ENCODE measurements at regions not wholly inside any gene's neighbourhood (a gene's known extent, or its start where the extent isn't known, plus 50 kb on each side); places are given as distances from the start of the nearest gene placed in this dataset.
"Not testable (repeated sequence)": the region's sequence is repeated elsewhere in the genome, so short reads cannot be mapped to it uniquely, and the experiment has no call there.

DNA sequence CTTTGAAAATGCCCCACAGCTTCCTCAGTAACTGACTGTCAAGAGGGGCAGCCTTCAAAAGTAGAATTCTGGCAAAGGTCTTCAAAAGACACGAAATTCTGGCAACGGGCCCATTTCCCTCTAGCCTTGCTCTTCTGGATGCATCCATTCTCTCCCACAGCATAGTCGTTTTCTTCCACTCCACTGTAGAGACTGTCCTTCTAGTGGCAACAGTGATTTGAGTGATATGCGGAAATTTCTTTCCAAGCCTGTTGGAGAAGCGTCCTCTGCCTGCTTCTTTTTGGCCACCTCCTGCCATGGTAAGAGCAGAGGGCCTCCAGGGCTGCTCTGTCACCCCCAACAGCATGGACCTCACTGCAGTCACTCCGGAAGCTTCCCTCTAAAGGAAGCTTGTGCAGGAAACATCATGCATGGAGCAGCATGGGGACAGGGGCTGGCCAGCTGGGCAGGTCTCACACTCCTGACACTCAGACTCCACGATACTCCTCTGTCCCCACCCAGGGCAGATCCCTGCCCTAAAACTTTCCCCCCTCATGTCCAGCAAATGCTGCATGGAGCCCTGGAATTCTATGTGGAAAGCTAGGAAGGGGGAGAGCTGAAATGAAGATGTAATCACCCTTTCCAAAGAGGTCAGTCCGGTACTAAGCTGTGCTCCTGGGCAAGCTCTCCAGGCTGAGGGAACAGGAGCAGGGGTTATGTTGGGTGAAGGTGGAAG is 1505.7 kb upstream of the TPTE start:
- Histone ChIP-seq H3K9me3 (peaks cover 0 to 22% (median 0%) of the 10 kb centered on the region in 12 donors), H3K27me3 (peaks cover 0 to 52% (median 17%) of the 10 kb centered on the region in 9 donors)
- DNase-seq; H3K4me1 ChIP-seq; H3K27ac ChIP-seq; H3K4me3 ChIP-seq; intact Hi-C loops (cut with DNase I); H3K36me3 ChIP-seq; ATAC-seq: not testable (repeated sequence)
- WGBS, 4 donors = 55 to 62% (median 59%) methylated on average over 7 to 8 of the region's 8 CpGs

DNA sequence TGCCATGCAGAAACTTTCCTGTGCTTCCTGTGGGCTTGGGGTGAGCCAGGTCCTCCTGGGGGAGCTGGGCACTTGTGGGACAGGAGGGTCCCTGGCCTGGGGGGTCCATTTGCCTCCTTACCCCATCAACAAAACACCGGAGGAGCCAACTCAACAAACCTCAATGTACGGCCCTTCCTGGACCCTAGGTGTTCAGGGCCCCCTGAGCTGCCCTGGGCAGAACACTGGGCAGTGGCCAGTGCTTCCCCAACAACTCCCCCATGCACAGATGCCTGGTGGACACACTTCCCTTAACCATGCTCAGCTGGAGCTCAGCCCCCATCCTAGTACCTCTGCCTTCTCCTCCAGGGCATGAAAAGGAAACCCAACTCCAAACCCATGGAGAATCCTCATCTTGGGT is 1504.2 kb upstream of the TPTE start:
- H3K27ac ChIP-seq; intact Hi-C loops (cut with DNase I); H3K36me3 ChIP-seq; ATAC-seq; DNase-seq; H3K4me1 ChIP-seq; H3K4me3 ChIP-seq: not testable (repeated sequence)
- Histone ChIP-seq H3K27me3 (peaks cover 0 to 39% (median 9%) of the 10 kb centered on the region in 9 donors), H3K9me3 (peaks cover 0 to 19% (median 0%) of the 10 kb centered on the region in 12 donors)
- WGBS, 4 donors = 35 to 61% (median 51%) methylated on average over 2 of the region's 2 CpGs

DNA sequence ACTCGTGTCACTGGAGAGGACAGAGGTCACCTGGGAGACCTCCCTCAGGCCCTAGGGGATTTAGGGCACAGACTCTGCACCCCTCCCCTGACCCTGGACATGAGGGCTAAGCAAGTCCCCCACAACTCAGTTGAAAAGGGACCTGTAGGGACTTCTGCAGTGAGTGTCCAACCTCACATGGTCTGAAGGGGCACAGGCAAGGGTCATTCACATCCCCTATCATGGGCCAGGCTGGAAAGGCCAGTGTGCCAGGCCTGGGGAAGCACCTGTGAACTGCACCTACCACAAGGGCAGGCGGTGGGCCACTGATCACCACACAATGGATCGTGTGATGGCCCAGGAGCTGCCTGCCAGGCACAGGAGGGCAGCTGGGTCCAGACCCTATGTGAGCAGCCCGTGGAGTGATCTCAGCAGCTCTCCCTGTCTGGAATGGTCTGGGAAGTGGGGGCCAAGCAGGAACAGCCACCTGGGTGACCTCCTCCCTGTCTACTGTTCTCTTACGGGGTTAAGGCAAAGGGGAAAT is 1502.6 kb upstream of the TPTE start:
- DNase-seq; H3K36me3 ChIP-seq; ATAC-seq; intact Hi-C loops (cut with DNase I); H3K4me3 ChIP-seq; H3K4me1 ChIP-seq; H3K27ac ChIP-seq: not testable (repeated sequence)
- H3K27me3 ChIP-seq = peaks cover 0 to 30% (median 4%) of the 10 kb centered on the region in 9 donors
- WGBS, 4 donors = 31 to 100% (median 54%) methylated on average over 1 to 5 of the region's 5 CpGs
- H3K9me3 ChIP-seq = peaks cover 0 to 16% (median 0%) of the 10 kb centered on the region in 12 donors

DNA sequence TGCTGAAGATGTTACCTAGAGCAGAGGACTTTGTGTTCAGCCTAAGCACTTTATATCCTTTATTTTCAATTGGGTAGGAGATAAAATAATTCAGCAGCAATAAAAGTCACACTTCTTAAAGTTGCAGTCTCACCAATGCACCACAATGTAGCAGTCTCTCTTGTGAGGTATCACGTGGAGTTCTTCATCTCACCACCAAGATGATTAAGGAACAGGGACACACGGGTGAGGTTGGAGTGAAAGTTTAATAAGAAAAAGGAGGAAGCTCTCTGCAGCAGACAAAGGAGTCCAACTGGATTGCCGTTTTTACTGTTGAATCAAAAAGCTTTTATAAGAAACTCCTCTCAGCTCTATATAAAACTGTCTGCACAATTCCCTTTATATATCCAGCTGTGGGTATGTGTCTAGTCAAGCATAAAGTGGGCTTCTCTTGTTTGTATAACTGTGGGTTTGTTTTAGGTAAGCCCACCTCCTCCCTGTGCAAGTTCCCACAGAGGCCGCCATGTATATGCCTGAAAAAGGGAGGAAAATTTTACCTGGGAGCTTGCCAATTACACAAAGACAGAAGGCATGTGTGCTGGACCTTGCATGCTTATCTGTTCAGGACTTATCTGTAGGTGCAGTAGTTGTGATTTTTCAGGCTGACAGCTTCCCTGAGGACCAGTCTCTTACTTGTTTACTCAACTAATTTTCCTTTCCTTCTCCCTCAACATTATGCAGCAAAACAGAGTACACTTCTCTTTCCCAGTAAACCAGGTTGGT is 1497.2 kb upstream of the TPTE start:
- DNase-seq; H3K4me3 ChIP-seq; H3K36me3 ChIP-seq; H3K27ac ChIP-seq; H3K4me1 ChIP-seq; ATAC-seq; intact Hi-C loops (cut with DNase I): not testable (repeated sequence)
- H3K9me3 ChIP-seq = peaks cover 0 to 17% (median 0%) of the 10 kb centered on the region in 12 donors
- H3K27me3 ChIP-seq = peaks cover 0 to 12% (median 0%) of the 10 kb centered on the region in 9 donors
- WGBS, 4 donors = 33 to 44% (median 41%) methylated on average over 4 of the region's 4 CpGs

DNA sequence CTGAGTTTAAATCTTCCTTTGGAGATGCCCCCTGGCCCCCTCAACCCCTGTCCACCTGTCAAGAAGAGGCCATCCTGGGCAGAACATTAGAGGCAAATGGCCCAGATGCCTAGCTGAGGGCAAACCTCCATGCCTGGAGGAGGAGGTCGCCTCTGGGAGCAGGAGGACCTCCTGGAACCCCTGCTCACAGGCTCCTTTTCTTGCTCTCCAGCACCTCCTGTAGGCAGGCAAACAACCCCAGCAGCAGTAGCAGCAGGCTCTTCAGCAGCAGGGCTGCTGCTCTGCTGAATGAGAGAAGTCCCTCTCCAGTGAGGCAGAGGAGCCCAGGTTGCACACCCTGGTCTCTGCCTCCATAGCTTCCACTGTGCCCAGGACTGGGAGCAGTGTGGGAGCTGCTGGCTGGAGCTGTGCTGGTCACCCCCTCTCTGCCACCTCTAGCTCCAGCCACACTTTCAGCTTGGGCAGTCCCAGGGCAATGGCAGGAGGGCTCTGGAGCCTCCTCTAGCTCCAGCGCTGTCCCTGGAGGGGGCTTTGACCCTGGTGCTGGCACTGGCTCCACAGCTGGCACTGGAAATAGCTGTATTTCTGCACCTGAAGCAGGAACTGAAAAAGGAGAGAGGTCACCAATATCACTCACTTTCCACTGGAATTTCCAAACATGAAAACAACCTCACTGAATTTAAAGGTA is 1494.5 kb upstream of the TPTE start:
- Histone ChIP-seq H3K9me3 (peaks cover 0 to 17% (median 0%) of the 10 kb centered on the region in 12 donors), H3K27me3 (peaks cover 0 to 13% (median 0%) of the 10 kb centered on the region in 9 donors)
- ATAC-seq; H3K27ac ChIP-seq; H3K36me3 ChIP-seq; intact Hi-C loops (cut with DNase I); DNase-seq; H3K4me3 ChIP-seq; H3K4me1 ChIP-seq: not testable (repeated sequence)
- WGBS, 4 donors = 24 to 75% (median 36%) methylated on average over 1 to 2 of the region's 2 CpGs

DNA sequence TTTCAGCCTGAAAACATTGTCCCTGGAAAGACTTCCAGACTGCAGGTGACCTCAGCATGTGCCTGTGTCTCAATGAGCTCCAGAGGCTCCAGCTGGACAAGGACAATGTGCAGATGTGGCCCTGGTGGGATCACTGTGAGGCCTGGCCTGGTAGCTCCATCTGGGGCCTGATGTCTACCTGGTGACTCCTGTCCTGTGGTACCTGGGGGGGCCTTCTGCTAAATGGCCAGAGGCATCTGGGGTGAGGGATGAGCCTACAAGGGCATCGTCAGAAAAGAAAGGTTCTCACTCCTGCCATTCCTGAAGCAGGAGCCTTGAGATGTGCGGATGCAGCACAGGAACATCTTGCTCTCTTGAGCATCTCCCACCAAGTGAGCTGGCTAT is 1494.0 kb upstream of the TPTE start:
- 75 to 83% (median 81%) methylated on average over 1 to 2 of the region's 2 CpGs for WGBS, 4 donors
- H3K27ac ChIP-seq; ATAC-seq; H3K27me3 ChIP-seq; intact Hi-C loops (cut with DNase I); H3K4me1 ChIP-seq; H3K36me3 ChIP-seq; H3K4me3 ChIP-seq; DNase-seq: not testable (repeated sequence)
- H3K9me3 ChIP-seq = peaks cover 0 to 15% (median 0%) of the 10 kb centered on the region in 12 donors

DNA sequence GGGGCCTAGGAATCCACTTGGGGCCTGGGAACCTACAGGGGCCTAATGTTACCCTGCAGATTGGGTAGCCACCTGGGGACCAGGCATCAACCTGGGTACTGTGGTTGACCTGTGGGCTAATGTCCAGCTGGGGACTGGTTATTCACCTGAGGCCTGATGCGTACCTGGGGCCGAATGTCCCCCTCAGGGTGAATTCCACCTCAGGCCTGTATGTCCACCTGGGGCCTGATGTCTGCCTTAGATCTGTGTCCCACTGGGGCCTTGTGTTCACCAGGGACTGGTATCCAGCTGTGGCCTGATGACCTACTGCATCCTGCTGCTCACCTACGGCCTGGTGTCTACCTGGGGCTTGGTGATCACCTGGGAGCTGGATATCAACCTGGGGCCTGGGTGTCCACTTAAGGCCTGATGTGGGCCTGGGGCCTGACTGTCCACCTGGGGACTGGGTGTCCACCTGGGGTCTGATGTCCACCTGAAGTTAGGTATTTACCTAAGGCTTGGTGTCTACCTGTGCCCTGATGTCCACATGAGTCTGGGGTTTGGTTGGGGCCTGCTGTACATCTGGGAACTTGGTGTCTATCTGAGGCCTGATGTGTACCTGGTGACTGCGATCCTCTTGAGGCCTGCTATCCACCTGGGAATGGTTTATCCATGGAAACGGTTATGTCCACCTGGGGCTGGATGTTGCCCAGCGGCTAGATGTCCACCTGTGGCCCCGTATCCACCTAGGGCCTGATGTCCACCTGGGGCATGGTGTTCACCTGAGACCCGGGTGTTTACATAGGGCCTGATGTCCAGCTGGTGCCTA is 1492.6 kb upstream of the TPTE start:
- H3K9me3 ChIP-seq; H3K4me3 ChIP-seq; DNase-seq; H3K27ac ChIP-seq; ATAC-seq; H3K36me3 ChIP-seq; intact Hi-C loops (cut with DNase I); H3K27me3 ChIP-seq; H3K4me1 ChIP-seq: not testable (repeated sequence)
- WGBS, 4 donors = 72 to 80% (median 77%) methylated on average over 8 of the region's 8 CpGs

DNA sequence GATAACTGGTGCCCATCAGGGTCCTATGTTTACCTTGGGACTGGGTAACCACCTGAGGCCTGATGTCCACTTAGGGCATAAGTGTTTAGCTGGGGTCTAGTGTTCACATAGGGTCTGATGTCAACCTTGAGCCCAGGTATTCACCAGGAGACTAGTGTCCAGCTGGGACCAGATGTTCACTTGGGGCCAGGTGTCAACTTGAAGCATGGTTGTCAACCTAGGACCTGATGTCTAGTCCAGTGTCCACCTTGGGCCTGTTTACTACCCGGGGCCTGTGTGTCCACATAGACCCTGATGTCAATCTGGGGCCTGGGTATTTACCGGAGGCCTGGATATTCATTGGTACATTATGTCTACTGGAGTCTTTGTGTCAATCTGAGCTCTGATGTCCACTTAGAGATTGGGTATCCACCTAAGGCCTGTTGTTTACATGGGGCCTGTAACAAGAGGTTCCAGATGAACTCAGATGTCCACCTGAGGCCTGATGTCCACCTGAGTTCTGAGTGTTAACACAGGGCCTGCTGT is 1491.2 kb upstream of the TPTE start:
- H3K4me3 ChIP-seq; H3K9me3 ChIP-seq; ATAC-seq; intact Hi-C loops (cut with DNase I); H3K36me3 ChIP-seq; H3K4me1 ChIP-seq; DNase-seq; H3K27ac ChIP-seq; H3K27me3 ChIP-seq: not testable (repeated sequence)
- 69 to 91% (median 70%) methylated on average over 2 of the region's 2 CpGs; no CpG with 5 or more reads in 1 of the 4 donors for WGBS, 4 donors

DNA sequence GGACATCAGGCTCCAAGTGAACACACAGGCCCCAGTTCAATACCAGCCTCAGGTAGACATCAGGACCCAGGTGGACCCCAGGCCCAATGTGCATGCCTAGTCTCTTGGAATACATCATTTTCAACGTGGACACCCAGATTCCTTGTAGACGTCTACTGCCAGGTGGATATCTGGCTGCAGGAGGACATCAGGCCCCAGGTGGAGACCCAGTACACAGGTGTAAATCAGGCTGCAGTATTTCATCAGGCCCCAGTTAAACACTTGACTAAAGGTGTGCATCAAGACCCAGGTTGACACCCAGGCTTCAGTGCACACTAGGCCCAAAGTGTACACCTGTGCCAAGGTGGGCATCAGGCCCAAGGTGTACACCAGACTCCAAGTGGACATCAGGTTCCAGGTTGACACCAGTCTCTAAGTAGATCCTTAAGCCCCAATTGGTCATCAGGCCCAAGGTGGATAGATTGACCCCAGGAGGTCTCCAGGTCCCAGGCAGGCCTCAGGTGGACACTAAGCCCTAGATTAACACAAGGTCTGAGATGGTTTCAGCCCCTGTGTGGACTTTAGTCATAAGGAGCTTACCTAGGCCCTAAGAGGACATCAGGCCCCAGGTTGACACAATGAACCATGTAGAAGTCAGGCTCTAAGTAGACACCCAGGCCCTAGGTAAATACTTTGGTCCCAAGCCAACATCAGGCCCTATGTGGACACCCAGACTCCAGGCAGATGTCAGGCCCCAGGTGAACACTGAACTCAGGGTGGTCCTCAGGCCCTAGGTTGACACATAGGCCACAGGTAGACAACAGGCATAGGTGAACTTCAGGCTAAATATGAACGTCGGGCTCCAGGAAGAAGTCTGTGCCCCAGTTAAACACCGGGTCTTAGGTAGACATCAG is 1489.7 kb upstream of the TPTE start:
- ATAC-seq; H3K4me3 ChIP-seq; H3K4me1 ChIP-seq; intact Hi-C loops (cut with DNase I); DNase-seq; H3K36me3 ChIP-seq; H3K9me3 ChIP-seq; H3K27me3 ChIP-seq; H3K27ac ChIP-seq: not testable (repeated sequence)
- WGBS, 4 donors = 60 to 80% (median 65%) methylated on average over 4 to 5 of the region's 5 CpGs

Data from heart left ventricle (tissue), 16 donors.